ENCODE measurements at regions not wholly inside any gene's neighbourhood (a gene's known extent, or its start where the extent isn't known, plus 50 kb on each side); places are given as distances from the start of the nearest gene placed in this dataset.

GRCh38 chr17:65456368-65457151 lies 104.9 kb downstream of the AXIN2 start:
- Histone ChIP-seq H3K36me3 (ENCODE audit: insufficient read depth, low read length) (no peaks in the 10 kb centered on the region), H3K79me2 (ENCODE audit: insufficient read depth, low read length) (no peaks in the 10 kb centered on the region), H3K9ac (ENCODE audit: low read depth, low read length) (no peak overlapping the region), H3K4me3 (ENCODE audit: low read depth in 1 of 2, low read length in 2 of 2) (no peak overlapping the region), H4K20me1 (ENCODE audit: insufficient read depth, low read length) (no peaks in the 10 kb centered on the region), H3K9me3 (ENCODE audit: insufficient read depth, low read length, severe bottlenecking) (no peaks in the 10 kb centered on the region), H2AFZ (ENCODE audit: low read depth, low read length) (no peak overlapping the region), H3K27ac (ENCODE audit: low read length) (no peak overlapping the region), H3K27me3 (ENCODE audit: insufficient read depth, low read length, poor library complexity) (no peaks in the 10 kb centered on the region), H3K4me1 (ENCODE audit: insufficient read depth, low read length) (no peaks in the 10 kb centered on the region), H3K4me2 (ENCODE audit: insufficient read depth, low read length) (no peak overlapping the region)
- no peak for TF ChIP-seq EZH2 (IDR thresholded peaks at IDR 0.05; ENCODE audit: borderline replicate concordance, low read depth, low read length, severe bottlenecking)
- no peak for DNase-seq
- no peak for ATAC-seq (ENCODE audit: insufficient read depth, low read depth)

DNA sequence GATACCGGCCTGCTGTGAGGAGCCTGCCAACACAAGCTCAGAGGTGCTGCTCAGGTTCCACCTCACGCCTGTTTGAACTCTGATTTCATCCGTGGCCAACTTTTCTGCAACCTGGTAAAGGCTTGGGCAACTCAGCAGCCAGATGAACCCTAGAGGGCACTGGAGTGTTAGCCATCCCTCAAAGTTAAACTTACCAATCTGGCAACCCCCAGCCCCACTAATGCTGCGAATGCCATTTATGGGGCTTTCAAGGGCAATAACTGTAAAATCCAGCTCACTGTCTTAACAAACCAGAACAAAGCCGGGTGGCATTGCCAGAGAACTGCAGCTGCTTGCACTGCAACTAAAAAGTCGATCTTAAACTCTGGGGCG lies 105.5 kb downstream of the AXIN2 start:
- Histone ChIP-seq H3K27ac (ENCODE audit: low read length) (no peak overlapping the region), H2AFZ (ENCODE audit: low read depth, low read length) (no peak overlapping the region), H3K4me2 (ENCODE audit: insufficient read depth, low read length) (no peak overlapping the region), H3K4me3 (ENCODE audit: low read depth in 1 of 2, low read length in 2 of 2) (no peak overlapping the region), H3K36me3 (ENCODE audit: insufficient read depth, low read length) (no peaks in the 10 kb centered on the region), H3K27me3 (ENCODE audit: insufficient read depth, low read length, poor library complexity) (no peaks in the 10 kb centered on the region), H3K9me3 (ENCODE audit: insufficient read depth, low read length, severe bottlenecking) (no peaks in the 10 kb centered on the region), H3K9ac (ENCODE audit: low read depth, low read length) (no peak overlapping the region), H3K4me1 (ENCODE audit: insufficient read depth, low read length) (no peaks in the 10 kb centered on the region), H4K20me1 (ENCODE audit: insufficient read depth, low read length) (no peaks in the 10 kb centered on the region), H3K79me2 (ENCODE audit: insufficient read depth, low read length) (no peaks in the 10 kb centered on the region)
- TF ChIP-seq EZH2 (IDR thresholded peaks at IDR 0.05; ENCODE audit: borderline replicate concordance, low read depth, low read length, severe bottlenecking): no peak
- TF ChIP-seq, protein P1, sequence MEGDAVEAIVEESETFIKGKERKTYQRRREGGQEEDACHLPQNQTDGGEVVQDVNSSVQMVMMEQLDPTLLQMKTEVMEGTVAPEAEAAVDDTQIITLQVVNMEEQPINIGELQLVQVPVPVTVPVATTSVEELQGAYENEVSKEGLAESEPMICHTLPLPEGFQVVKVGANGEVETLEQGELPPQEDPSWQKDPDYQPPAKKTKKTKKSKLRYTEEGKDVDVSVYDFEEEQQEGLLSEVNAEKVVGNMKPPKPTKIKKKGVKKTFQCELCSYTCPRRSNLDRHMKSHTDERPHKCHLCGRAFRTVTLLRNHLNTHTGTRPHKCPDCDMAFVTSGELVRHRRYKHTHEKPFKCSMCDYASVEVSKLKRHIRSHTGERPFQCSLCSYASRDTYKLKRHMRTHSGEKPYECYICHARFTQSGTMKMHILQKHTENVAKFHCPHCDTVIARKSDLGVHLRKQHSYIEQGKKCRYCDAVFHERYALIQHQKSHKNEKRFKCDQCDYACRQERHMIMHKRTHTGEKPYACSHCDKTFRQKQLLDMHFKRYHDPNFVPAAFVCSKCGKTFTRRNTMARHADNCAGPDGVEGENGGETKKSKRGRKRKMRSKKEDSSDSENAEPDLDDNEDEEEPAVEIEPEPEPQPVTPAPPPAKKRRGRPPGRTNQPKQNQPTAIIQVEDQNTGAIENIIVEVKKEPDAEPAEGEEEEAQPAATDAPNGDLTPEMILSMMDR (IDR thresholded peaks at IDR 0.05; ENCODE audit: borderline replicate concordance, extremely low read depth, low read length, poor library complexity, severe bottlenecking): peak; percentile 52
- ATAC-seq (ENCODE audit: insufficient read depth, low read depth) (no peak), DNase-seq (peak; percentile 7)

GRCh38 chr17:65455154-65455971 lies 106.1 kb downstream of the AXIN2 start:
- TF ChIP-seq, protein P1 (IDR thresholded peaks at IDR 0.05; ENCODE audit: borderline replicate concordance, extremely low read depth, low read length, poor library complexity, severe bottlenecking): no peak
- no peak for TF ChIP-seq EZH2 (IDR thresholded peaks at IDR 0.05; ENCODE audit: borderline replicate concordance, low read depth, low read length, severe bottlenecking)
- Histone ChIP-seq H3K4me2 (ENCODE audit: insufficient read depth, low read length) (no peak overlapping the region), H3K4me1 (ENCODE audit: insufficient read depth, low read length) (no peaks in the 10 kb centered on the region), H3K9ac (ENCODE audit: low read depth, low read length) (no peak overlapping the region), H3K4me3 (ENCODE audit: low read depth in 1 of 2, low read length in 2 of 2) (no peak overlapping the region), H3K36me3 (ENCODE audit: insufficient read depth, low read length) (no peaks in the 10 kb centered on the region), H3K79me2 (ENCODE audit: insufficient read depth, low read length) (no peaks in the 10 kb centered on the region), H3K9me3 (ENCODE audit: insufficient read depth, low read length, severe bottlenecking) (no peaks in the 10 kb centered on the region), H3K27ac (ENCODE audit: low read length) (no peak overlapping the region), H3K27me3 (ENCODE audit: insufficient read depth, low read length, poor library complexity) (no peaks in the 10 kb centered on the region), H2AFZ (ENCODE audit: low read depth, low read length) (no peak overlapping the region), H4K20me1 (ENCODE audit: insufficient read depth, low read length) (no peaks in the 10 kb centered on the region)
- ATAC-seq (ENCODE audit: insufficient read depth, low read depth): no peak
- DNase-seq: no peak

Data from DND-41 (cell line).